T-helper 2 cell treated with Interferon-gamma antibody and Interleukin-4, amounts not matched to agents 100 ng/mL and 5 ng/mL, for 36 hours (primary cell): ENCODE measurements at regions not wholly inside any gene's neighbourhood (a gene's known extent, or its start where the extent isn't known, plus 50 kb on each side); places are given as distances from the start of the nearest gene placed in this dataset.

Source experiments
- intact Hi-C: fragments of 100-400 bp; cut with micrococcal nuclease; formaldehyde crosslinking; loops from one replicate; pipeline ENCODE4 v1.15.1; 2023

GRCh38 chr9:3732077-3733038 is 206.6 kb upstream of the RFX3 start:
- intact Hi-C loops, result loop anchor here (1.0 to 10.0 kb wide), 11 partner anchors 160 to 634 kb away; partner anchors contain the start of gene RFX3

GRCh38 chr9:3730511-3730922 is 204.7 kb upstream of the RFX3 start:
- intact Hi-C loops, result loop anchor here (5.0 to 10.0 kb wide), 4 partner anchors 162 to 567 kb away; partner anchors contain the start of gene RFX3

GRCh38 chr9:3721096-3721495 is 195.3 kb upstream of the RFX3 start:
- intact Hi-C loops, result no loop called here

- intact Hi-C loops, result no loop called here
Measured at GRCh38 chr9:3719286-3719685, 193.5 kb upstream of the RFX3 start.

GRCh38 chr9:3716415-3716814 is 190.6 kb upstream of the RFX3 start:
- intact Hi-C loops, result no loop called here

- intact Hi-C loops, result no loop called here
Measured at GRCh38 chr9:3708751-3709150, 182.9 kb upstream of the RFX3 start.

- intact Hi-C loops, result no loop called here
Measured at GRCh38 chr9:3704890-3705289, 179.1 kb upstream of the RFX3 start.

- intact Hi-C loops, result no loop called here
Measured at GRCh38 chr9:3700772-3701171, 175.0 kb upstream of the RFX3 start.

GRCh38 chr9:3699883-3700282 is 174.1 kb upstream of the RFX3 start:
- intact Hi-C loops, result no loop called here

- intact Hi-C loops, result no loop called here
Measured at GRCh38 chr9:3698531-3698930, 172.7 kb upstream of the RFX3 start.

GRCh38 chr9:3698076-3698475 is 172.3 kb upstream of the RFX3 start:
- intact Hi-C loops, result no loop called here

GRCh38 chr9:3696368-3696767 is 170.6 kb upstream of the RFX3 start:
- intact Hi-C loops, result no loop called here

- intact Hi-C loops, result no loop called here
Measured at GRCh38 chr9:3692606-3693005, 166.8 kb upstream of the RFX3 start.

- intact Hi-C loops, result no loop called here
Measured at GRCh38 chr9:3689555-3689954, 163.8 kb upstream of the RFX3 start.

GRCh38 chr9:3687145-3687544 is 161.3 kb upstream of the RFX3 start:
- intact Hi-C loops, result no loop called here

GRCh38 chr9:3682186-3682585 is 156.4 kb upstream of the RFX3 start:
- intact Hi-C loops, result no loop called here

- intact Hi-C loops, result no loop called here
Measured at GRCh38 chr9:3677541-3677940, 151.7 kb upstream of the RFX3 start.

GRCh38 chr9:3676766-3677165 is 151.0 kb upstream of the RFX3 start:
- intact Hi-C loops, result no loop called here

- intact Hi-C loops, result no loop called here
Measured at GRCh38 chr9:3675946-3676345, 150.1 kb upstream of the RFX3 start.

GRCh38 chr9:3674561-3674960 is 148.8 kb upstream of the RFX3 start:
- intact Hi-C loops, result no loop called here

GRCh38 chr9:3672399-3672798 is 146.6 kb upstream of the RFX3 start:
- intact Hi-C loops, result no loop called here

- intact Hi-C loops, result no loop called here
Measured at GRCh38 chr9:3664044-3664443, 138.2 kb upstream of the RFX3 start.

GRCh38 chr9:3662671-3663070 is 136.9 kb upstream of the RFX3 start:
- intact Hi-C loops, result no loop called here
